ENCODE measurements at regions not wholly inside any gene's neighbourhood (a gene's known extent, or its start where the extent isn't known, plus 50 kb on each side); places are given as distances from the start of the nearest gene placed in this dataset.

DNA sequence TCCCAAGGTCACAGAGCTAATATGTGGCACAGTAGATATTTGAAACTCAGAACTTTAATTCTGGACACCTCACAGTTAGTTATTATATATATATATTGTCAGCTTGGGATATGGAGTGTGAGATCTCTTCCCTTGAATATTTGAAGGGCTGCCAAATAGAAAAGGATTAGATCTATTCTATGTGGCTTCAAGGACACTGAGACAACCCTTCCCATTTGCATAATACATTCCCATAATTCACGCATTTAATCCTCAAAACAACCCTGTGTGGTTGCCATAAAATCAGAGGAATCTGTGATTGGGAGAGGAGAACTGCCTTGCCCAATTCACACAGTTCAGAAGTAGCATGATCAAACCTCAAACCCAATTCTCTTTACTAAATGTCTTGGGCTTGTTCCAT, 365.8 kb upstream of the DYNLRB2 start:
- TF ChIP-seq, protein P1, sequence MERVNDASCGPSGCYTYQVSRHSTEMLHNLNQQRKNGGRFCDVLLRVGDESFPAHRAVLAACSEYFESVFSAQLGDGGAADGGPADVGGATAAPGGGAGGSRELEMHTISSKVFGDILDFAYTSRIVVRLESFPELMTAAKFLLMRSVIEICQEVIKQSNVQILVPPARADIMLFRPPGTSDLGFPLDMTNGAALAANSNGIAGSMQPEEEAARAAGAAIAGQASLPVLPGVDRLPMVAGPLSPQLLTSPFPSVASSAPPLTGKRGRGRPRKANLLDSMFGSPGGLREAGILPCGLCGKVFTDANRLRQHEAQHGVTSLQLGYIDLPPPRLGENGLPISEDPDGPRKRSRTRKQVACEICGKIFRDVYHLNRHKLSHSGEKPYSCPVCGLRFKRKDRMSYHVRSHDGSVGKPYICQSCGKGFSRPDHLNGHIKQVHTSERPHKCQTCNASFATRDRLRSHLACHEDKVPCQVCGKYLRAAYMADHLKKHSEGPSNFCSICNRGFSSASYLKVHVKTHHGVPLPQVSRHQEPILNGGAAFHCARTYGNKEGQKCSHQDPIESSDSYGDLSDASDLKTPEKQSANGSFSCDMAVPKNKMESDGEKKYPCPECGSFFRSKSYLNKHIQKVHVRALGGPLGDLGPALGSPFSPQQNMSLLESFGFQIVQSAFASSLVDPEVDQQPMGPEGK (CRISPR knock-in tag; IDR thresholded peaks at IDR 0.05; ENCODE audit: borderline replicate concordance) = no peak
- no peak for TF ChIP-seq ARNTL (CRISPR knock-in tag; IDR thresholded peaks at IDR 0.05; ENCODE audit: borderline replicate concordance, low read depth)
- TF ChIP-seq PPARA (CRISPR knock-in tag; IDR thresholded peaks at IDR 0.05; ENCODE audit: borderline replicate concordance) = no peak
- TF ChIP-seq, protein P2, sequence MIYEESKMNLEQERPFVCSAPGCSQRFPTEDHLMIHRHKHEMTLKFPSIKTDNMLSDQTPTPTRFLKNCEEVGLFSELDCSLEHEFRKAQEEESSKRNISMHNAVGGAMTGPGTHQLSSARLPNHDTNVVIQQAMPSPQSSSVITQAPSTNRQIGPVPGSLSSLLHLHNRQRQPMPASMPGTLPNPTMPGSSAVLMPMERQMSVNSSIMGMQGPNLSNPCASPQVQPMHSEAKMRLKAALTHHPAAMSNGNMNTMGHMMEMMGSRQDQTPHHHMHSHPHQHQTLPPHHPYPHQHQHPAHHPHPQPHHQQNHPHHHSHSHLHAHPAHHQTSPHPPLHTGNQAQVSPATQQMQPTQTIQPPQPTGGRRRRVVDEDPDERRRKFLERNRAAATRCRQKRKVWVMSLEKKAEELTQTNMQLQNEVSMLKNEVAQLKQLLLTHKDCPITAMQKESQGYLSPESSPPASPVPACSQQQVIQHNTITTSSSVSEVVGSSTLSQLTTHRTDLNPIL (CRISPR knock-in tag; IDR thresholded peaks at IDR 0.05; ENCODE audit: low read depth) = no peak
- no peak for TF ChIP-seq ZFP30 (CRISPR knock-in tag; IDR thresholded peaks at IDR 0.05)
- TF ChIP-seq, protein P3, sequence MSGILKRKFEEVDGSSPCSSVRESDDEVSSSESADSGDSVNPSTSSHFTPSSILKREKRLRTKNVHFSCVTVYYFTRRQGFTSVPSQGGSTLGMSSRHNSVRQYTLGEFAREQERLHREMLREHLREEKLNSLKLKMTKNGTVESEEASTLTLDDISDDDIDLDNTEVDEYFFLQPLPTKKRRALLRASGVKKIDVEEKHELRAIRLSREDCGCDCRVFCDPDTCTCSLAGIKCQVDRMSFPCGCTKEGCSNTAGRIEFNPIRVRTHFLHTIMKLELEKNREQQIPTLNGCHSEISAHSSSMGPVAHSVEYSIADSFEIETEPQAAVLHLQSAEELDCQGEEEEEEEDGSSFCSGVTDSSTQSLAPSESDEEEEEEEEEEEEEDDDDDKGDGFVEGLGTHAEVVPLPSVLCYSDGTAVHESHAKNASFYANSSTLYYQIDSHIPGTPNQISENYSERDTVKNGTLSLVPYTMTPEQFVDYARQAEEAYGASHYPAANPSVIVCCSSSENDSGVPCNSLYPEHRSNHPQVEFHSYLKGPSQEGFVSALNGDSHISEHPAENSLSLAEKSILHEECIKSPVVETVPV (CRISPR knock-in tag; IDR thresholded peaks at IDR 0.05) = no peak
- TF ChIP-seq ZFP3 (CRISPR knock-in tag; IDR thresholded peaks at IDR 0.05) = no peak
- no peak for TF ChIP-seq TCF4 (CRISPR knock-in tag; IDR thresholded peaks at IDR 0.05; ENCODE audit: borderline replicate concordance)
- no peak for TF ChIP-seq ZC3H10 (CRISPR knock-in tag; IDR thresholded peaks at IDR 0.05)
